GM12878 (cell line): ENCODE measurements at regions not wholly inside any gene's neighbourhood (a gene's known extent, or its start where the extent isn't known, plus 50 kb on each side); places are given as distances from the start of the nearest gene placed in this dataset.

Experiments
- ATF7 ChIP-seq: fragments of 450-650 bp; IDR thresholded peaks from 2 replicates; pipeline ENCODE4 v1.6.1; 2016; ENCODE audit warnings: low read depth, mild to moderate bottlenecking
- EZH2 ChIP-seq: IDR thresholded peaks from 2 replicates; pipeline ENCODE4 v1.6.1; 2012; ENCODE audit warnings: low read depth, mild to moderate bottlenecking, control low read depth, inconsistent platforms, low read length, borderline replicate concordance; ENCODE audit not compliant: control insufficient read depth
- LARP7 ChIP-seq: fragments of 450-650 bp; IDR thresholded peaks from 2 replicates; pipeline ENCODE4 v1.6.1; 2017; ENCODE audit warnings: mild to moderate bottlenecking
- POLR2AphosphoS5 ChIP-seq: IDR thresholded peaks from 2 replicates; pipeline ENCODE4 v1.6.1; 2011; ENCODE audit warnings: mild to moderate bottlenecking, low read length, inconsistent platforms
- TF ChIP-seq, protein P1 (sequence below), 3 experiments: IDR thresholded peaks in 2 of 3; conservative IDR thresholded peaks in 1 of 3; 2 replicates each; pipeline ENCODE4 v1.5.1; 2011; ENCODE audit warnings: low read depth in 3 of 3, low read length in 3 of 3, mild to moderate bottlenecking in 3 of 3, control low read depth in 2 of 3, moderate library complexity in 2 of 3, inconsistent platforms in 1 of 3, mixed read lengths in 1 of 3; ENCODE audit not compliant: control insufficient read depth in 2 of 3, insufficient read depth in 1 of 3; ENCODE audit errors: extremely low read depth in 1 of 3
- TF ChIP-seq, protein P2 (sequence below): fragments of 450-650 bp; IDR thresholded peaks from 2 replicates; pipeline ENCODE4 v1.6.1; 2014; ENCODE audit warnings: mild to moderate bottlenecking

DNA sequence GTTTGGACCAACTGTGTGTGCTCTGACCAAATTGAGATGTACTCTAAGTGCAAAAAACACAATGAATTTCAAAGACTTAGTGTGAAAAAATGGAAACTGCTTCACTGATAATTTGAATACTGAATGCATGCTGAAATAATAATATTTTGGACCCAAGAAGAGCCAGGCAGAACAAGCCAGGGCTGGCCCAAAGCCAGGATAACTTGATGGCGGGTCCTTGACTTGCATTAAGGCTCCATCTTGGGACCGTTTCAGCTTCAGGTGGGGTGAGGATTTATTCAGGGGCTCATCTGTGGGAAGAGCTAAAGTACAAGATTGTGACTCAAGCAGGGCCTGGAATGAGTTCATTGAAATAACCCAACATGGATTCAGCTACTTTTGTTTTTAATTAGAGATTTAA is 921.9 kb downstream of the QKI start:
- TF ChIP-seq ATF7 (no peak), LARP7 (no peak), POLR2AphosphoS5 (no peak), EZH2 (no peak)
- TF ChIP-seq, protein P1, sequence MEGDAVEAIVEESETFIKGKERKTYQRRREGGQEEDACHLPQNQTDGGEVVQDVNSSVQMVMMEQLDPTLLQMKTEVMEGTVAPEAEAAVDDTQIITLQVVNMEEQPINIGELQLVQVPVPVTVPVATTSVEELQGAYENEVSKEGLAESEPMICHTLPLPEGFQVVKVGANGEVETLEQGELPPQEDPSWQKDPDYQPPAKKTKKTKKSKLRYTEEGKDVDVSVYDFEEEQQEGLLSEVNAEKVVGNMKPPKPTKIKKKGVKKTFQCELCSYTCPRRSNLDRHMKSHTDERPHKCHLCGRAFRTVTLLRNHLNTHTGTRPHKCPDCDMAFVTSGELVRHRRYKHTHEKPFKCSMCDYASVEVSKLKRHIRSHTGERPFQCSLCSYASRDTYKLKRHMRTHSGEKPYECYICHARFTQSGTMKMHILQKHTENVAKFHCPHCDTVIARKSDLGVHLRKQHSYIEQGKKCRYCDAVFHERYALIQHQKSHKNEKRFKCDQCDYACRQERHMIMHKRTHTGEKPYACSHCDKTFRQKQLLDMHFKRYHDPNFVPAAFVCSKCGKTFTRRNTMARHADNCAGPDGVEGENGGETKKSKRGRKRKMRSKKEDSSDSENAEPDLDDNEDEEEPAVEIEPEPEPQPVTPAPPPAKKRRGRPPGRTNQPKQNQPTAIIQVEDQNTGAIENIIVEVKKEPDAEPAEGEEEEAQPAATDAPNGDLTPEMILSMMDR (IDR thresholded peaks at IDR 0.05 in 2 of 3, conservative IDR thresholded peaks at IDR 0.05 in 1 of 3; ENCODE audit: control insufficient read depth in 2 of 3, extremely low read depth in 1 of 3, insufficient read depth in 1 of 3, low read depth in 3 of 3, low read length in 3 of 3) = no peak
- TF ChIP-seq, protein P2, sequence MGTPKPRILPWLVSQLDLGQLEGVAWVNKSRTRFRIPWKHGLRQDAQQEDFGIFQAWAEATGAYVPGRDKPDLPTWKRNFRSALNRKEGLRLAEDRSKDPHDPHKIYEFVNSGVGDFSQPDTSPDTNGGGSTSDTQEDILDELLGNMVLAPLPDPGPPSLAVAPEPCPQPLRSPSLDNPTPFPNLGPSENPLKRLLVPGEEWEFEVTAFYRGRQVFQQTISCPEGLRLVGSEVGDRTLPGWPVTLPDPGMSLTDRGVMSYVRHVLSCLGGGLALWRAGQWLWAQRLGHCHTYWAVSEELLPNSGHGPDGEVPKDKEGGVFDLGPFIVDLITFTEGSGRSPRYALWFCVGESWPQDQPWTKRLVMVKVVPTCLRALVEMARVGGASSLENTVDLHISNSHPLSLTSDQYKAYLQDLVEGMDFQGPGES = no peak
